PC-3 (cell line): ENCODE measurements at regions not wholly inside any gene's neighbourhood (a gene's known extent, or its start where the extent isn't known, plus 50 kb on each side); places are given as distances from the start of the nearest gene placed in this dataset.

Experiments used
- EZH2 ChIP-seq: fragments of 300-600 bp; sonication (generic); IDR thresholded peaks from one replicate; pipeline ENCODE4 v1.6.1; 2017; ENCODE audit warnings: antibody characterized with exemption, mild to moderate bottlenecking, low read length; ENCODE audit not compliant: unreplicated experiment
- EZH2phosphoT487 ChIP-seq: fragments of 300-600 bp; sonication (generic); IDR thresholded peaks from 2 replicates; pipeline ENCODE4 v1.6.1; 2018; ENCODE audit warnings: mild to moderate bottlenecking, antibody characterized with exemption, low read length, borderline replicate concordance
- TF ChIP-seq, protein P1 (sequence below): fragments of 300-600 bp; sonication (generic); conservative IDR thresholded peaks from 2 replicates; pipeline ENCODE4 v1.5.1; 2017; ENCODE audit warnings: antibody characterized with exemption, low read depth, mild to moderate bottlenecking, low read length

- TF ChIP-seq EZH2phosphoT487 (no peak), EZH2 (no peak)
- TF ChIP-seq, protein P1, sequence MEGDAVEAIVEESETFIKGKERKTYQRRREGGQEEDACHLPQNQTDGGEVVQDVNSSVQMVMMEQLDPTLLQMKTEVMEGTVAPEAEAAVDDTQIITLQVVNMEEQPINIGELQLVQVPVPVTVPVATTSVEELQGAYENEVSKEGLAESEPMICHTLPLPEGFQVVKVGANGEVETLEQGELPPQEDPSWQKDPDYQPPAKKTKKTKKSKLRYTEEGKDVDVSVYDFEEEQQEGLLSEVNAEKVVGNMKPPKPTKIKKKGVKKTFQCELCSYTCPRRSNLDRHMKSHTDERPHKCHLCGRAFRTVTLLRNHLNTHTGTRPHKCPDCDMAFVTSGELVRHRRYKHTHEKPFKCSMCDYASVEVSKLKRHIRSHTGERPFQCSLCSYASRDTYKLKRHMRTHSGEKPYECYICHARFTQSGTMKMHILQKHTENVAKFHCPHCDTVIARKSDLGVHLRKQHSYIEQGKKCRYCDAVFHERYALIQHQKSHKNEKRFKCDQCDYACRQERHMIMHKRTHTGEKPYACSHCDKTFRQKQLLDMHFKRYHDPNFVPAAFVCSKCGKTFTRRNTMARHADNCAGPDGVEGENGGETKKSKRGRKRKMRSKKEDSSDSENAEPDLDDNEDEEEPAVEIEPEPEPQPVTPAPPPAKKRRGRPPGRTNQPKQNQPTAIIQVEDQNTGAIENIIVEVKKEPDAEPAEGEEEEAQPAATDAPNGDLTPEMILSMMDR: no peak
Observed at GRCh38 chr6:3996349-3996748, 82.6 kb downstream of the FAM217A start.
